ENCODE measurements at regions not wholly inside any gene's neighbourhood (a gene's known extent, or its start where the extent isn't known, plus 50 kb on each side); places are given as distances from the start of the nearest gene placed in this dataset.

DNA sequence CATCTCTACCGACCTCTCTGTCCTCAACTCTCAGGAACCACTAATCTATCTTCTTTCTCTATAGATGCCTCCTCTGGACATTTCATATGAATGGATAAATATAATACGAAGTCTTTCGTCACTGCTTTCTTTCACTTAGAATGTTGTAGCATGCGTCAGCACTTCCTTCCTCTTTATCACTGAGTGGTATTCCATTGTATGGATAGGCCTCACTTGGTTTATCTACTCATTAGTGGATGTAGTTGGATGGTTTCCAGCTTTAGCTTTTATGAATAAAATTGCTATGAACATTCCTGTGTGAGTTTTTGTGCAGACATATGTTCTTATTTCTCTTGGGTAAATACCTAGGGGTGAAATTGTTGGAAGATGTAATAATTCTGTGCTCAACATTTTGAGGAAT, 528.2 kb upstream of the FAT1 start:
- Mint-ChIP-seq H3K4me3 (no peak overlapping the region), H3K27ac (no peak overlapping the region), H3K9me3 (peaks cover 13% of the 10 kb centered on the region), H3K36me3 (ENCODE audit: low read depth) (no peaks in the 10 kb centered on the region), H3K4me1 (ENCODE audit: low read depth) (no peaks in the 10 kb centered on the region), H3K27me3 (no peaks in the 10 kb centered on the region)
- POLR2A ChIA-PET, result no interaction called here
- Histone ChIP-seq H3K9me3 (ENCODE audit: control insufficient read depth in 1 of 2, insufficient read depth in 1 of 2, low read length in 2 of 2) (peaks cover 0 to 4% of the 10 kb centered on the region in 2 experiments), H3K4me1 (ENCODE audit: insufficient read depth, low read length) (no peaks in the 10 kb centered on the region), H3K27me3 (ENCODE audit: control insufficient read depth in 1 of 2, insufficient read depth in 2 of 2, low read length in 2 of 2) (no peaks in the 10 kb centered on the region), H3K27ac (ENCODE audit: low read depth in 1 of 2, low read length in 2 of 2) (no peak overlapping the region), H3K4me3 (ENCODE audit: low read length) (no peak overlapping the region), H3K36me3 (ENCODE audit: insufficient read depth, low read length) (no peaks in the 10 kb centered on the region)
- intact Hi-C loops (cut with DNase I, micrococcal nuclease), result no loop called here
- DNase-seq (no peak), ATAC-seq (ENCODE audit: poor library complexity) (no peak)
- TF ChIP-seq CTCF (IDR thresholded peaks at IDR 0.05), result no peak
- CTCF ChIA-PET, result no interaction called here

DNA sequence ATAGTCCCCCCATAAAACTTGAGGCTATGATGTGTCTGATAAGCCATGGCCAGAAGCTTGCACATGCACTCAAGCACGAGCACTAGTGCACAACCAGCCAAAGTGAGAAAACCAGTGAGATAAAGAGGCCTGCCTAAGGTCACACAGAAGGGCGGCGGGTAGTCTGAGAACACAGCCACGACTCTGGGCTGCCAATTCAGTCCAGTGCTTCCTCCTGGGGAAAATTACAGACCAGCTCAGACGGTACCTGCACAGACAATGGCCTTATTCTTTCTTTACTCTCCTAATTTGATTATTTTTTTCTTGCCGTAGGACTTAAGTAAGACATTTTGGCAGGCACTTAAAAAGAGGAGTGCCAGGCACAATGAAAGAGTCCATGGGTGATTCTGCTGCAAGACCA, 533.2 kb upstream of the FAT1 start:
- POLR2A ChIA-PET, result no interaction called here
- TF ChIP-seq CTCF (IDR thresholded peaks at IDR 0.05), result no peak
- CTCF ChIA-PET, result no interaction called here
- Histone ChIP-seq H3K27me3 (ENCODE audit: control insufficient read depth in 1 of 2, insufficient read depth in 2 of 2, low read length in 2 of 2) (no peaks in the 10 kb centered on the region), H3K27ac (ENCODE audit: low read depth in 1 of 2, low read length in 2 of 2) (no peak overlapping the region), H3K36me3 (ENCODE audit: insufficient read depth, low read length) (no peaks in the 10 kb centered on the region), H3K4me3 (ENCODE audit: low read length) (no peak overlapping the region), H3K4me1 (ENCODE audit: insufficient read depth, low read length) (no peaks in the 10 kb centered on the region), H3K9me3 (ENCODE audit: control insufficient read depth in 1 of 2, insufficient read depth in 1 of 2, low read length in 2 of 2) (peaks cover 0 to 10% of the 10 kb centered on the region in 2 experiments)
- H3K27ac Mint-ChIP-seq, result no peak overlapping the region
- no peaks in the 10 kb centered on the region for H3K36me3 Mint-ChIP-seq (ENCODE audit: low read depth)
- H3K9me3 Mint-ChIP-seq, result peaks cover 13% of the 10 kb centered on the region
- H3K27me3 Mint-ChIP-seq, result no peaks in the 10 kb centered on the region
- H3K4me3 Mint-ChIP-seq, result no peak overlapping the region
- no peak for ATAC-seq (ENCODE audit: poor library complexity)
- H3K4me1 Mint-ChIP-seq (ENCODE audit: low read depth), result no peaks in the 10 kb centered on the region
- intact Hi-C loops (cut with DNase I, micrococcal nuclease), result no loop called here
- DNase-seq, result no peak

DNA sequence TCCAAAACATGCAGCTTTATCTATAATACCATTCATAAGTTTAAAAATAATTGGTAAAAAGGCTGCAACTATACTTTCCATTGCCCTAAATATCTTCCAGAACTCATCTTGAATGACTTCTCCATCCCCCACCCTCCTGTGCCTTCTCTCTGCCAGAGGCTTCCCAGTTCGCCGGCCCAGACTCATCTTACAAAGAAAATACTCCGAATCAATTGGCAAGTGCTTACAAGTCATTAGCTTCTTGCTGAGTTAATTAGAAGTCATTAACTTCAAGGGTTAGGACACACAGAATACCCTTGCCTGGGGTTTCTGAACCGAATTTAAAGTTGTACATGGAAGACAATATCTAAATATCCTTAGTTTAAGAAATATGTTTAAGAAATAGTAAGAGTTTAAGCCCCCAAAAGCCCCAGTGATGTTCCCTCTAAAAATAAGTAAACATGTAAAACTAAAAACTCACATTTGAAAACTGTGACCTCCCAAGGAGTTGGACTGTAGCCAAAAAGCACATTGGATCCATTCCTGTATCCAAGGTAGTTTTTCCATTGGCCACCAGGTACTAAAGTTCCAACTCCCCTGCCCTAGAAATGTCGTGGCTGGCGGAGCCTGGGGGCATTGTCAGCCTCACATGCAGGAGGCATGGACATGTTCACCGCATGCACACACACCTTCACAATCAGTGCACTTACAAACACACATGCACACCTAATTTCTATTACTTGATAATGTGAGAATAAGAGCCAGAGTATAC, 535.2 kb upstream of the FAT1 start:
- H3K36me3 ChIP-seq (ENCODE audit: insufficient read depth, low read length), result no peaks in the 10 kb centered on the region
- ChIA-PET POLR2A (no interaction called here), CTCF (no interaction called here)
- Mint-ChIP-seq H3K27me3 (no peaks in the 10 kb centered on the region), H3K4me3 (no peak overlapping the region), H3K9me3 (peaks cover 9% of the 10 kb centered on the region), H3K4me1 (ENCODE audit: low read depth) (no peaks in the 10 kb centered on the region), H3K36me3 (ENCODE audit: low read depth) (no peaks in the 10 kb centered on the region), H3K27ac (no peak overlapping the region)
- no peaks in the 10 kb centered on the region for H3K27me3 ChIP-seq (ENCODE audit: control insufficient read depth in 1 of 2, insufficient read depth in 2 of 2, low read length in 2 of 2)
- intact Hi-C loops (cut with DNase I, micrococcal nuclease), result no loop called here
- no peak for TF ChIP-seq CTCF (IDR thresholded peaks at IDR 0.05)
- peaks cover 0 to 11% of the 10 kb centered on the region in 2 experiments for H3K9me3 ChIP-seq (ENCODE audit: control insufficient read depth in 1 of 2, insufficient read depth in 1 of 2, low read length in 2 of 2)
- no peaks in the 10 kb centered on the region for H3K4me1 ChIP-seq (ENCODE audit: insufficient read depth, low read length)
- H3K4me3 ChIP-seq (ENCODE audit: low read length), result no peak overlapping the region
- no peak overlapping the region for H3K27ac ChIP-seq (ENCODE audit: low read depth in 1 of 2, low read length in 2 of 2)
- DNase-seq (no peak), ATAC-seq (ENCODE audit: poor library complexity) (no peak)
